HG03354 (cell line): ENCODE measurements at regions not wholly inside any gene's neighbourhood (a gene's known extent, or its start where the extent isn't known, plus 50 kb on each side); places are given as distances from the start of the nearest gene placed in this dataset.
A peak's percentile ranks its signal among the peaks of the same experiment; 100 is the strongest.
"Not testable (repeated sequence)": the region's sequence is repeated elsewhere in the genome, so short reads cannot be mapped to it uniquely, and the experiment has no call there.

Experiments
- ATAC-seq: cut with Tn5 transposase; IDR thresholded peaks from one replicate; pipeline ENCODE4 v1.9.1; 2021; ENCODE audit warnings: mild to moderate bottlenecking; ENCODE audit not compliant: unreplicated experiment, poor library complexity, severe bottlenecking

DNA sequence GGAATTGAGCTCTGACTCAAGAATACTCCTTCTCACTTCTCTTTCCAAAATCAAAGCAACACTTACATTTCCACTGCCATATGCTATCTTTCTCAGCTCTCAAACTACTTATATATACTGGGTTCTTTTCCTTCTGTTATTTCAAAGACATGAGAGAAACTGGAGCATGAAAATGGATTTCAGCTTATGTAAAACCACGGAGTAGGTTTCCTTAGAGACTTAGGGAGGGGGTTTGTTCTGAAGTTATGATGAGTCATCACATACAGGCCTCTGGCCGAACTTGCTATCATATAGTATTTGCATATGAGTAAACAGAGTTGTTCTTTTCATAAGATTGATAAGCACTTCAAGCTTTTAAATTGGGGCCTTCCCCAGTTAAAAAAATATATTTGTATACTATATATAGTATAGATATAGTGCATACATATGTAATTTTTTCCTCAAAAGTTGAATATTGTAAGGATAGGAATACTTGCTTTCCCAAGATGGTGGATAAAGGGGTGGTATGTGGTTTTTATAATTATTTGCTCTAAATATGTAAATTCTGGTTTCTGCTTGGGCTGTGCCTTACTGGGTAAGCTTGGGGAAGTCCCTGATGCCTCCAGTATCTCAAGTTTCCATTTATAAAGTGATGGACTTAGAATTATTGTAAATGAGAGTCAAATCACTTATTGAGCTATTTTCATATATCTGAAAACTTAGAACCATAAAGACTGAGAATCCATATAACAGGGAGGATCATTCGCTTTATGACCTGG lies 273.9 kb downstream of the RFPL4B start:
- ATAC-seq, result peak; percentile 69

DNA sequence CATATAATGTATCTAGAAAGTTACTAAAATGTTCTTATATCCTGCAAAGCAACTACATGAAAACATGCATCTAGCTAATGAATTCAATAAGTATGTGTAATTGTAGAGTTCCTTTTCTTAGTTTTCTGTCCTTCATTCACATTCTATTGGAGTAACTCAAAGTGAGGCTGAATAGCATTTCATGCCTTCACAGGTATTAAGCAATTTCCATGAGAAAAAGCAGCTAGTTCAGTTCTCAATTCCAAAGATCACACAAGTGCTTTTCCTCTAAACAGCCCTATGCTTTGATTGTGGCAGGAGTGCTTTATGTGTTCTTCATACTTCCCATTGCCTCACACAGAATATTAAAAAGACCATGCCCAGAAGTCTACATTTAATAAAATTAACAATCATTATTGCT lies 274.9 kb downstream of the RFPL4B start:
- no peak for ATAC-seq

DNA sequence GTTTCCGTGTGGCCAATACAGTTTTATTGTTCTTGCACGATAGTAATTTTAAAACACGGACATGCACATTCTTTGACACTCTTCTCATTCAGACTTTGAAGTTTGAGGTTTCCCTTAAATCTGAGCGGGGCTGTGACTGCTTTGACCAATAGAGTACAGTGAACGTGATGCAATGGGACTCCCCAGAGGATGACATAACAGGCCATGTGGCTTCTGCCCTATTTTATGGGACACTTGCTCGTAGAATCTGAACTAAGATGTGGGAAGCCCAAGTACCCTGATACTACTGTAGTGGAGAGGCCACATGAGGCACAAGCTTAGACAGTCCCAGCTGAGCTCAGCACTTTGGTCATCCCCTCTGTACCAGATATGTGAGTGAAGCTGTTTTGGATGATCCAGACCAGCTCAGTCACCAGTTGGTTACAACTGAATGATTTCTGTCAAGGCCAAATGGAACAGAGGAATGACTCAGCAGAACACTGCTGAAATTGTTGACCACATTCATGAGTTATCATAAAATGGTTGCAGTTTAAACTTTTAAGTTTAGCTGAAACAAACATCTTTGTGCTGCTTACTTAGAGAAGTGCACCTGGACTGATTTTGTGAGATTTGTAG lies 279.4 kb downstream of the RFPL4B start:
- peak; percentile 92 for ATAC-seq

DNA sequence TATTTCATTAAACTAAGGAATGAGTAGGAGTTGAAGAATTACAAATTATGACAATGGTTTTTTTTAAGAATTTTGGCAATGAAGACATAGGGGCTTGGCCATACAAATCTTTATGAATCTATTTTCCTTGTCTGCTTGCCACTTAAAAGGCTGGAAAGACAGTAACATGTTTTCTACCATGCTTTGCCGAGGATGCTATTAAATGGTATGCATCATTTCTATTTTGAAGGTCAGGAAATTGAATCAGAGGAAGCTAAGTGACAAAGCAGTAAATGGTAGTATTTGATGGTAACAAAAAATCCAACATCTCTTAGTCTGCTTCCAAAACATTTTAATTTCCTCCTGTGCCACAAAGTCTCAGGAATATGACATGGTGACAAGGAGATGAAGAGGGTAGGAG lies 287.2 kb downstream of the RFPL4B start:
- no peak for ATAC-seq

DNA sequence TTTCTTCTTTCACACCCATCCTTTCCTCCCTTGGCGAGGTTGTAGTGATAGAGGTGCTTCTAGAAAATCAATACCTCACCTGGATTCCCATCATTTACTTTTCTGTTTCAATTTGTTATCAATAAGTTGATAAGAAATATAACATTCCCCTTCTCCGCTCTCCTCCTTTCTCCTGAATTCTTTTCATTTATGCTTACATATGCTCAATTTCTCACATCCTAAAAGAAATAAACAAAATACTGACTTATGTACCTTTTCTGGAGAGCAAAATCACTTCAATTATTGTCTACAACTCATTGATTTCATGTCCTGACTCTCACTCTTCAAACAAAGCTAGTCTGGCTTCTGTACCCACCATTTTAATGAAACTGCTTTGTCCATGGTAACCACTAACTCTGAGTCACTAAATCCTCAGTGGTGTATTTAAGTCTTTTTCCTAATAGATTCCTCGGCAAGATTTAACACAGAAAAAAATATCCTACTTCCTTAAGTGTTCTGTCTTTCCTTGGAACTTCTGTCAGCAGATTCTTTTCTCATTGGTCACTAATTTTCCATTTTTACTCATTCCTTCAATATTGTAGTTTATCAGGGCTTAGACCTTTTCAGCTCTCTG lies 289.6 kb downstream of the RFPL4B start:
- ATAC-seq, result no peak

DNA sequence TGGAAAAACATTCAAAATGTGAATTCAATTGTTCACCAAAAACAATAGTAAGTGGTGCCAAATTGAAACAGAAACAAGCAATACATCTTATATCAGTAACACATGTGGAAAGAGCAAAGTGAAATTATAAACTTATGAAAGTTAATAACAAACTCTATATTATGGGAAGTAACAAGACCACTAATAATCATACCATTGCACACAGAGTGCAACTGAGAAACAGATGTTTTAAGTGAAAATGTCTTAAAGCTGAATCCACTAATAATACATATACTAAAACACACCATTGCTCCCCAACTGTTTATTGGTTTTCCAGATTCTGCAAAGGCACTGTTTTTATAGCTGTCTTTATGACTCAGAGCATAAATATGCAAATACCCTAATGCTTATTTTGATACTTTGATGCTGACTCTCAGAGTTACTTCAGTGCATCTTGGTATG lies 292.3 kb downstream of the RFPL4B start:
- ATAC-seq, result peak; percentile 64

DNA sequence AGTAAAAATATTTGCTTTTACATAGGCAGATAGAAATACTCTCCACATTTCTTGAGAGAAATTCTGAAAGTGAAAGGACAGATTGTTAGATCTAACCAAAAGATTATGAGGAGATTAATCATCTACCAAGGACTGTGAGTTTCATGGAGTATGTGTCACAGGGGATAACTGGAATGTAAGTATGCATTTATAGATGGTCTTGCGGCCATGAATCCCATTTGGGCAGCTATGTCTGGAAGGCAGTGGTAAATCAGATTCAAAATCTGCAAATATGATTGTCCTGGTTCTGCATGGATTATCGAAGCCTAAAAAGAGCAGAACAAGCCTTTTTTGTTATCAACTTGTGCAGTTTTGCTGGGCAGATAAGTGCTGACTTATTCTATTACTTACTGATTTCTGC lies 293.8 kb downstream of the RFPL4B start:
- ATAC-seq, result no peak

DNA sequence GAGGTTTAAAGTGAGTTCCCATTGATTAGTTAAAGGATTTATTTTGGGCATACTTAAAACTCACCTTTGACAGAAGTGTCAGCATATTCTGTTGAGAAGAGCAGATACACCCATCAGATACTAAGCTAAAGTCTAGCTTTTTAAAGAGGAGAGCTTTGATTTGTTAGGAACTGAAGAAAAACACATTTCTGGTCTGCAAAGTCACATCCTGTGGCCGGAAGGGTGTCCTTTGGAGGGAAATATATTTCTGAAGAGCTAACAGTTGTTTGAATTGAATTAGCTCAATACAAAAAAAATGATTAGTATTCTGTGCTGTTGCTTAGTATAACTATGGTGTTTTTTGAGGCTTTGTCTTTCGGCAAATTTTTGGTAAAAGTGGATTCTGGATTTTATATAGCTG lies 302.7 kb downstream of the RFPL4B start:
- no peak for ATAC-seq

DNA sequence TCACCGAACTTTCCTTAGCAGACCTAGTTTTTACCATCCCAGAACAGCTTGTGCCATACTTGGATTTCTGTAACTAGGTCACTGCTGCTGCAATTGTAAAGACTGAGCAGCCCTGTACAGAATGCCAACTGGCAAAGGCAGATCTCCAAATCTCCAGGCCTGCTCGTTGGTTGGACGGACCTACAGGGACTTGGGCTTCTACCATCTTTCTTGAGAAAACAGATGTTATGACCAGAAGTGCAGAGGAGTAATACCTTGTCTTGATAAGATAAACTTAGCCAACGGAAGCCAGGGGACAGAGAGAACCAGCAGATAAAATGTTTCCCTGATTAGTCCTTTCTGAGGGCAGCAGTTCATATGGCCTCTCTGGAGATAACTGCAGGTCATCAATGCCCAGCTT lies 304.1 kb downstream of the RFPL4B start:
- no peak for ATAC-seq

DNA sequence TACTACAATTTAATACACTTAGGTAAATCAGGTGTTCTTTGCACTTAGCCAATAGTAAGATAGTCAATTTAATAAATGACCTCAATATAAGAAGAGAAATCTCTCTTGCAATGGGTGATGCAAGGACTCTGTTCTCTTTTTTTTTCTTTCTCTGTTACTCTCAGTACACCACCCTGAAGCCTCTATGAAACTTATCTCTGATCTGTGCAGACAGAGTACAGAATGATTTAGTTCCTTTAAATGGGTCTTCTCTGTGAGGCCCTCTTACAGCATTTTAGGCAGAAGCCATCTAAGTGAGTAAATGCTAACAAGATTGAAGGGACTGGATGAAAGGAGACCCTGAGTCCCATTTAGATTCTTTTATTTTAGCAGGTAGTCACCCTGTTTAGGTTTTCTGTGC lies 312.8 kb downstream of the RFPL4B start:
- ATAC-seq, result no peak

DNA sequence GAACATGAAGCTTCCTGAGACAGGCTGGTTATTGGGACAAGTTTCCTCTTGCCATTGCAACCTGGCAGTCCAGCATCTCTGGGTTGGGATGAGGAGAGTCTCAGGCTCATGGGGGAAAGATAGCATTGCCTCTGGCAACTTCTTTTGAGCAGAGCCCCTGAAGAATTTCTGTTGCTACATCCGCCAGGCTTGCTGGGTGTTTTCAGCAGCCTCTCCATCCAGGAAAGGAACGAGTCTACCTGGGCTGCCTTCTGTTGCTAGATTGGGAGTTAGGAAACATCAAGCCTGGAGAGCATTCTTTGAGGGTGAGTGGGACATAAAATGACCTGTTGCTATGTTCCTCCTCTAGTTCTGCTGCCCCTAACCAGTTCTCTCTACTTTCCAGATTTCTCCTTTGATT lies 313.5 kb downstream of the RFPL4B start:
- ATAC-seq, result no peak

DNA sequence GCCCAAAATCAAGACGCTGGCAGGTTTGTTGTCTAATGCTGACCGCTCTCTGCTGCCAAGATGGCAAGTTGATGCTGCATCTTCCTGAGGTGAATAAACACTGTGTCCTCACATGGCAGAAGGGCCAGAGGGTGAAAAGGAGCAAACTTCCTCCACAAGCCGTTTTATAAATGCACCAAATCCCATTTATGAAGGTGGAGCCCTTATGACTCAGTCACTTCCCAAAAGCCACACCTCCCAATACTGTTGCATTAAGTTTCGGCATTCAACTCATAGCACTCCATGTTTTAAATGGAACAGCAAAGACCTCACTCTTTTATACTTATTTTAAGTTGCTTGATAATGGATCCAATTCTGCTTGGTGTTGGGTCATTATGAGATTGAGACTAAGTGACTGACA lies 316.6 kb downstream of the RFPL4B start:
- ATAC-seq, result no peak

DNA sequence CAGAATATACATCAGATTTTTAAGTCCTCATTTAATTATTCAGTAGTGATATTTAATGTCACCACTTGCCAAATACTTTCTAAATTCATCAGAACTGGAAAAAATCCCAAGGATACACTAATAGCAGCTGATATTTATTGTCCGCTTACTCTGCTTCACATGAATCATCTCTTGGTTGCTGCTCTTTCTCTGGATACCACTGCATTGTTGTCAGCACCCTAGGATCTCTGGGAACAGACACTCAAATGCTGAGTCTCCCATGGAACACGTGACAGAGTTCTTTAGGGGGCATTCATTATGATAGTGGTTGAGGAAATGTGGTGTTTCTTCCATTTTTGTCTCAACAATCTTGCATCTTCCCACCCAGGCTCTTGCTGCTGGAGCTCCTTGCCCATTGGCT lies 318.0 kb downstream of the RFPL4B start:
- no peak for ATAC-seq

DNA sequence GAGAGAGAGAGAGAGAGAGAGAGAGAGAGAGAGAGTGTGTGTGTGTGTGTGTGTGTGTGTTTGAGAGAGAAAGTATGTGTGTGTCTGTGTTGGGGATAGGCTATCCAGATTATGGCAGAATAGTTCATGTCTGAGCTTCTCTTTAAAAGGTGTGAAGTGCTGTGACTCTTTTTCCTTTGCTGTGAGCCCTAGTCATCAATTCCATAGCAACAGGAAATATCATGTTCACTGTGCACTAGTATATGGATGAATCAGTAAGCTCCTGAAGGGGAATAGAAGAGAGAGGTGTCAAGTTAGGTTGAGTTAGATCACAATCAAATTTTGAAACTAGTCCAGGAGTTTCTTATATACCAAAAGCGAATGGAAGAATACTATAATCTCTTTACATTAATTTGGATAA lies 318.7 kb downstream of the RFPL4B start:
- no peak for ATAC-seq

DNA sequence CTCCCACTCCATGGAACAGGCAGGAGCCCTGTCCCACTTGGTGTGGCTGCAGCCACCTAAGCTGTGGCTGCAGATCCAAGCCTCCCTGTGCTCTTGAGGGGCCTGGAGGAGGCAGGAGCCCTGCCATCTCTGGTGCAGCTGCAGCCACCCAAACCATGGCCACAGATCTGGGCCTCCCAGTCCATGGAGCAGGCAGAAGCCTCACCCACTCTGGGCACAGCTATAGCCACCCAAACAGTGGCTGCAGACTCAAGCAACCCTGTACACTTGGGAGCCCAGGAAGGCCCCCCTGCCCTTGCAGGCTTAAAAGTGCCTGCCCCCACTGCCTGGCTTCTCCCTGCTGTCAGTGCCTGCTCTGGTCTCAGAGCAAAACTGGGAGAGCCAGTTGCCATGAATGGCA lies 320.3 kb downstream of the RFPL4B start:
- ATAC-seq, result no peak

DNA sequence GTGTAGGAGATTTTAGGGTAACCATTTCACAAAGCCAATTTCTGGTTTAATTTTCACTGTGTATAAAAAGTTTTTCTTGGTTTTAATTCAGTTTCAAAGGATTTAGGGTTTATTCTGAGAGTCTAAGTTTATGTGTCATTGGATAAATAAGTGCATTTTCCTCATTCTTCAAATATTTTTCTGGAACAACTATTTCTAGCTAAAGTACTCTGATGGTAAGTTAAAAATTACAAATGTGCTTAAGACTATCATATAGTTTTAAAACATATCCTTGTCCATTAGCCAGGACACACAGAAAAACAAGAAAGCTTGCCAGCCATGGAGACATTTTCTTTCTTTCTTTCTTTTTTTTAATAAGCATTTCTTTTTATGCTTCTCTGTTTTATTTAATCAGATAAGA lies 333.0 kb downstream of the RFPL4B start:
- ATAC-seq, result no peak

DNA sequence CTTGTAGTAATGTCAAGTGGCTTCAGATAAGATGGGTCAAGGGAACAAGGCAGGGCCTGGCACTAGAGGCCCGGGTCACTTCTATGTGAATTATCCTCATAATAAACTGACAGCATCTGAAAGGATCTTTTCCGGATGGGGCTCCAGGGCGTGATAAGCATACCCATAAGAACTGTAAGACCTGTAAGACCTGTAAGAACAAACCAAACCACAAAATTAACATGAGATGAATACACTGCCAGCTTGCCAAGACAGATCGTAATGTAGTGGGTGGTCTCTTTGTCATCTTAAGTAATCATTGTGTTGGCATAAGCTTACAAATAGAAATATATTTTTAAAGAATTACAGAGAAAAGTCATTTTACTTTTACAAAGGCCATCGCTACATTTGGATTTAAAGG lies 334.9 kb downstream of the RFPL4B start:
- no peak for ATAC-seq

DNA sequence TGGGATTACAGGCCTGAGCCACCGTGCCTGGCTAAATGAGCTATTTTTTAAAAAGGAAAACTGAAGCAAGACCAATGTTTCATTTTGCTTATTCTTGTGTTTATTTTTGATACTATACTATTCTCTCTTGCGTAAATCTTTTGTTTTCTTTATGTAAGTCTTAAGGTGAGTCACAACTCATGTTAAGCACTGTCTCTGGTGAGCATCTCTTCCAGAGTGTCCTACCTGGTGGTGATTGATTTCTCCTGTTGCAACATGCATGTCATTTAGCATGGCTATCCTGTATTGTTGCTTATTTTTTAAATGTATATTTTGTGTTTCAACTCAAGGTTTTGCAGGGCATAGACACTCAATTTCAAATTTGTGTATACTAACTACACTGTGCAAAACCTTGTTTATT lies 336.0 kb downstream of the RFPL4B start:
- no peak for ATAC-seq

DNA sequence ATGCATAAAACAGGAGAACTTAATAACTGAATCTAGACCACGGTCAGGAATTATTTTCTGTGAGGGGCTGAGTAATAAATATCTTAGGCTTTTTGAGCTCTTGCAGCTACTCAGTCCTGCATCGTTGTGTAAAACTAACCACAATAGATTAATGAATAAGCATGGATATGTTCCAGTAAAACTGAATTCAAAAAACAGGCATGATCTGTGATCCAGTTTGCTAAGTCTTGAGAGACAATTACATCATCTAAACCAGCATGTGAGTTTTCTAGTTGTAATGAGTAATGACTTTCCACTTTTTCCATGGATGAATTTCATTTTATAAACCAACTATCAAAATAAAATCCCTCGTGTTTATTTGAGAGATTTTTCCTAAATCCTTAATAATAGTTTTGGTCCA lies 336.8 kb downstream of the RFPL4B start:
- no peak for ATAC-seq

DNA sequence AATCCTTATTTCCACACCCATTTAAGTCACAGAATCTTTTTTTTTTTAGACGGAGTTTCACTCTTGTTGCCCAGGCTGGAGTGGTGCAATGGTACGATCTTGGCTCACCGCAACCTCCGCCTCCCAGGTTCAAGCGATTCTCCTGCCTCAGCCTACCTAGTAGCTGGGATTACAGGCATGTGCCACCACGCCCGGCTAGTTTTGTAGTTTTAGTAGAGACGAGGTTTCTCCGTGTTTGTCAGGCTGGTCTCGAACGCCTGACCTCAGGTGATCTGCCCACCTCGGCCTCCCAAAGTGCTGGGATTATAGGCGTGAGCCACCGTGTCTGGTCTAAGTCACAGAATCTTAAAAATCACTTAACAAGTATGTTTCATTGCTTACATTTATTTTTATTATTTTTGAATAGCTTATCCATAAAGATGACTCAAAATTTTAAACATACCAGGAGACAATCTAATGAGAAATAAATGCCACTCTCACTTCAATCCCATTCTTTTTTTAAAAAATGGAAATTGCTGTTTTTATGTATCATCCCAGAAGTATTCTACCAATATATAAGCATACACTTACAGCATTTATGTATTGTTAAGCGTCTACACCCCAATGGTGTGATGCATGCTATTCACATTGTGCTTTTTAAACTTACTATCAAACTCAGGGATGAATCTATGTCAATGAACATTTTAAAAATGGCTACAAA lies 338.5 kb downstream of the RFPL4B start:
- ATAC-seq, result not testable (repeated sequence)
